Calu3 (cell line): ENCODE measurements at regions not wholly inside any gene's neighbourhood (a gene's known extent, or its start where the extent isn't known, plus 50 kb on each side); places are given as distances from the start of the nearest gene placed in this dataset.

Experiments
- BruUV-seq: library from RNA; stranded (reverse); fragments of 400-500 nt; replicated peaks from 2 replicates; lab custom pipeline; 2021; lab: Mats Ljungman, UMichigan
- CTCF ChIA-PET: fragments of 300-600 bp; sonication (Branson Sonifier 250); formaldehyde crosslinking; loops from one replicate; lab custom pipeline; 2022; ENCODE audit warnings: antibody characterized with exemption; lab: Charles Lee
- DNase-seq: peaks from one replicate; pipeline ENCODE4 v3.0.0; 2022
- H3K27ac Mint-ChIP-seq: one replicate; pipeline ENCODE4 v1.8.0; 2022; ENCODE audit warnings: mixed read lengths; ENCODE audit not compliant: unreplicated experiment
- H3K27me3 Mint-ChIP-seq: one replicate; pipeline ENCODE4 v1.8.0; 2022; ENCODE audit warnings: mixed read lengths; ENCODE audit not compliant: unreplicated experiment
- H3K36me3 Mint-ChIP-seq: one replicate; pipeline ENCODE4 v1.8.0; 2022; ENCODE audit warnings: mild to moderate bottlenecking, moderate library complexity, mixed read lengths; ENCODE audit not compliant: insufficient read depth, unreplicated experiment
- H3K4me1 Mint-ChIP-seq: one replicate; pipeline ENCODE4 v1.8.0; 2022; ENCODE audit warnings: mild to moderate bottlenecking, low read depth, mixed read lengths; ENCODE audit not compliant: unreplicated experiment
- H3K4me3 Mint-ChIP-seq: one replicate; pipeline ENCODE4 v1.8.0; 2022; ENCODE audit warnings: mild to moderate bottlenecking, low read depth, moderate library complexity, mixed read lengths; ENCODE audit not compliant: unreplicated experiment
- H3K9me3 Mint-ChIP-seq: one replicate; pipeline ENCODE4 v1.8.0; 2022; ENCODE audit warnings: low read depth, mixed read lengths; ENCODE audit not compliant: unreplicated experiment
- CTCF ChIP-seq: fragments of 200-600 bp; IDR thresholded peaks from one replicate; pipeline ENCODE4 v1.8.0; 2022; ENCODE audit warnings: antibody characterized with exemption; ENCODE audit not compliant: unreplicated experiment
- intact Hi-C: fragments of 100-400 bp; cut with micrococcal nuclease; formaldehyde crosslinking; loops from one replicate; pipeline ENCODE4 v1.10.0; 2022; ENCODE audit not compliant: unreplicated experiment

- H3K4me3 Mint-ChIP-seq = no peak overlapping the region
- CTCF ChIA-PET = no interaction called here
Measured at GRCh38 chr5:133707629-133708028, 95.3 kb upstream of the FSTL4 start.

GRCh38 chr5:133706506-133707430 is 94.4 kb upstream of the FSTL4 start:
- H3K27ac Mint-ChIP-seq = no peak overlapping the region

More at GRCh38 chr5:133707629-133708028, 95.3 kb upstream of the FSTL4 start:
- no peaks in the 10 kb centered on the region for H3K9me3 Mint-ChIP-seq
- H3K36me3 Mint-ChIP-seq = no peaks in the 10 kb centered on the region
- BruUV-seq = no TSS peak
- intact Hi-C loops = no loop called here
- no peak for DNase-seq
- TF ChIP-seq CTCF = no peak
- no peak overlapping the region for H3K27ac Mint-ChIP-seq
- H3K4me1 Mint-ChIP-seq = no peaks in the 10 kb centered on the region
- H3K27me3 Mint-ChIP-seq = peaks cover 85% of the 10 kb centered on the region

GRCh38 chr5:133705331-133705730 is 93.0 kb upstream of the FSTL4 start:
- TF ChIP-seq CTCF = no peak
- CTCF ChIA-PET = no interaction called here
- H3K27ac Mint-ChIP-seq = no peak overlapping the region
- DNase-seq = no peak
- intact Hi-C loops = no loop called here
- no peak overlapping the region for H3K4me3 Mint-ChIP-seq
- no peaks in the 10 kb centered on the region for H3K4me1 Mint-ChIP-seq
- no peaks in the 10 kb centered on the region for H3K36me3 Mint-ChIP-seq
- BruUV-seq = no TSS peak
- H3K27me3 Mint-ChIP-seq = peaks cover 85% of the 10 kb centered on the region
- no peaks in the 10 kb centered on the region for H3K9me3 Mint-ChIP-seq

More at GRCh38 chr5:133706506-133707430, 94.4 kb upstream of the FSTL4 start:
- H3K4me1 Mint-ChIP-seq = no peaks in the 10 kb centered on the region
- DNase-seq = no peak
- TF ChIP-seq CTCF = no peak
- CTCF ChIA-PET = no interaction called here
- no peaks in the 10 kb centered on the region for H3K36me3 Mint-ChIP-seq
- intact Hi-C loops = no loop called here
- H3K9me3 Mint-ChIP-seq = no peaks in the 10 kb centered on the region
- H3K4me3 Mint-ChIP-seq = no peak overlapping the region
- peaks cover 85% of the 10 kb centered on the region for H3K27me3 Mint-ChIP-seq
- no TSS peak for BruUV-seq

- Mint-ChIP-seq H3K9me3 (no peaks in the 10 kb centered on the region), H3K36me3 (no peaks in the 10 kb centered on the region), H3K27me3 (peaks cover 85% of the 10 kb centered on the region), H3K4me3 (no peak overlapping the region), H3K27ac (no peak overlapping the region), H3K4me1 (no peaks in the 10 kb centered on the region)
- BruUV-seq = no TSS peak
- intact Hi-C loops = no loop called here
- TF ChIP-seq CTCF = no peak
- CTCF ChIA-PET = no interaction called here
- no peak for DNase-seq
Measured at GRCh38 chr5:133704411-133704810, 92.1 kb upstream of the FSTL4 start.
